ENCODE measurements at regions not wholly inside any gene's neighbourhood (a gene's known extent, or its start where the extent isn't known, plus 50 kb on each side); places are given as distances from the start of the nearest gene placed in this dataset.

- no peak for TF ChIP-seq POLR2A (IDR thresholded peaks at IDR 0.05; ENCODE audit: low read length)
- TF ChIP-seq, protein P1, sequence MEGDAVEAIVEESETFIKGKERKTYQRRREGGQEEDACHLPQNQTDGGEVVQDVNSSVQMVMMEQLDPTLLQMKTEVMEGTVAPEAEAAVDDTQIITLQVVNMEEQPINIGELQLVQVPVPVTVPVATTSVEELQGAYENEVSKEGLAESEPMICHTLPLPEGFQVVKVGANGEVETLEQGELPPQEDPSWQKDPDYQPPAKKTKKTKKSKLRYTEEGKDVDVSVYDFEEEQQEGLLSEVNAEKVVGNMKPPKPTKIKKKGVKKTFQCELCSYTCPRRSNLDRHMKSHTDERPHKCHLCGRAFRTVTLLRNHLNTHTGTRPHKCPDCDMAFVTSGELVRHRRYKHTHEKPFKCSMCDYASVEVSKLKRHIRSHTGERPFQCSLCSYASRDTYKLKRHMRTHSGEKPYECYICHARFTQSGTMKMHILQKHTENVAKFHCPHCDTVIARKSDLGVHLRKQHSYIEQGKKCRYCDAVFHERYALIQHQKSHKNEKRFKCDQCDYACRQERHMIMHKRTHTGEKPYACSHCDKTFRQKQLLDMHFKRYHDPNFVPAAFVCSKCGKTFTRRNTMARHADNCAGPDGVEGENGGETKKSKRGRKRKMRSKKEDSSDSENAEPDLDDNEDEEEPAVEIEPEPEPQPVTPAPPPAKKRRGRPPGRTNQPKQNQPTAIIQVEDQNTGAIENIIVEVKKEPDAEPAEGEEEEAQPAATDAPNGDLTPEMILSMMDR (IDR thresholded peaks at IDR 0.05), result no peak
- no peak for TF ChIP-seq USF2 (IDR thresholded peaks at IDR 0.05)
- TF ChIP-seq ZNF302 (CRISPR knock-in tag; IDR thresholded peaks at IDR 0.05), result no peak
- TF ChIP-seq POLR2AphosphoS2 (conservative IDR thresholded peaks at IDR 0.05; ENCODE audit: low read length), result no peak
- no peak for TF ChIP-seq ZSCAN20 (CRISPR knock-in tag; IDR thresholded peaks at IDR 0.05)
- no peak for TF ChIP-seq EHMT2 (IDR thresholded peaks at IDR 0.05; ENCODE audit: low read depth)
- no peak for TF ChIP-seq CBX2 (IDR thresholded peaks at IDR 0.05; ENCODE audit: borderline replicate concordance, low read depth)
- TF ChIP-seq RCOR1 (IDR thresholded peaks at IDR 0.05; ENCODE audit: low read depth, low read length), result no peak
- TF ChIP-seq RFX5 (IDR thresholded peaks at IDR 0.05), result no peak
- no peak for TF ChIP-seq KDM1A (IDR thresholded peaks at IDR 0.05; ENCODE audit: low read depth)
- TF ChIP-seq HDAC2 (IDR thresholded peaks at IDR 0.05), result no peak
Observed at GRCh38 chr11:14582793-14583192, 60.8 kb upstream of the PDE3B start.
